ENCODE measurements at regions not wholly inside any gene's neighbourhood (a gene's known extent, or its start where the extent isn't known, plus 50 kb on each side); places are given as distances from the start of the nearest gene placed in this dataset.
"Not testable (repeated sequence)": the region's sequence is repeated elsewhere in the genome, so short reads cannot be mapped to it uniquely, and the experiment has no call there.

- no peak for DNase-seq
These were observed 184.5 kb upstream of the CXCL12 start for GRCh38 chr10:44569193-44570091.

GRCh38 chr10:44571701-44572100 lies 186.8 kb upstream of the CXCL12 start:
- DNase-seq, result no peak

- no peak for DNase-seq
These were observed 187.2 kb upstream of the CXCL12 start for GRCh38 chr10:44572146-44572545.

GRCh38 chr10:44573821-44574220 lies 188.9 kb upstream of the CXCL12 start:
- DNase-seq, result no peak

GRCh38 chr10:44574596-44575480 lies 189.9 kb upstream of the CXCL12 start:
- no peak for DNase-seq

GRCh38 chr10:44575601-44576380 lies 190.9 kb upstream of the CXCL12 start:
- DNase-seq, result no peak

- DNase-seq, result peak; percentile 37
These were observed 191.8 kb upstream of the CXCL12 start for GRCh38 chr10:44576702-44577191.

GRCh38 chr10:44577533-44577932 lies 192.6 kb upstream of the CXCL12 start:
- DNase-seq, result no peak

- DNase-seq, result no peak
These were observed 193.4 kb upstream of the CXCL12 start for GRCh38 chr10:44578271-44578670.

- DNase-seq, result not testable (repeated sequence)
These were observed 194.1 kb upstream of the CXCL12 start for GRCh38 chr10:44578963-44579362.

GRCh38 chr10:44581996-44582395 lies 197.1 kb upstream of the CXCL12 start:
- DNase-seq, result no peak

GRCh38 chr10:44587488-44588318 lies 202.8 kb upstream of the CXCL12 start:
- DNase-seq, result no peak

- DNase-seq, result no peak
These were observed 204.5 kb upstream of the CXCL12 start for GRCh38 chr10:44589181-44589943.

- DNase-seq, result no peak
These were observed 205.1 kb upstream of the CXCL12 start for GRCh38 chr10:44589944-44590449.

- no peak for DNase-seq
These were observed 207.0 kb upstream of the CXCL12 start for GRCh38 chr10:44591911-44592310.

GRCh38 chr10:44593952-44594351 lies 209.1 kb upstream of the CXCL12 start:
- DNase-seq, result no peak

- no peak for DNase-seq
These were observed 222.2 kb upstream of the CXCL12 start for GRCh38 chr10:44607116-44607515.

- no peak for DNase-seq
These were observed 234.0 kb upstream of the CXCL12 start for GRCh38 chr10:44618910-44619309.

- DNase-seq, result no peak
These were observed 234.6 kb upstream of the CXCL12 start for GRCh38 chr10:44619521-44619920.

- no peak for DNase-seq
These were observed 235.1 kb upstream of the CXCL12 start for GRCh38 chr10:44619975-44620374.
